CD4-positive, alpha-beta T cell treated with Interleukin-2 at 100 ng/mL for 4 hours (primary cell): ENCODE measurements at regions not wholly inside any gene's neighbourhood (a gene's known extent, or its start where the extent isn't known, plus 50 kb on each side); places are given as distances from the start of the nearest gene placed in this dataset.

ENCODE experiments used
- DNase-seq: peaks from one replicate; pipeline ENCODE4 v3.0.0-alpha.2; 2020; ENCODE audit warnings: low spot score

DNA sequence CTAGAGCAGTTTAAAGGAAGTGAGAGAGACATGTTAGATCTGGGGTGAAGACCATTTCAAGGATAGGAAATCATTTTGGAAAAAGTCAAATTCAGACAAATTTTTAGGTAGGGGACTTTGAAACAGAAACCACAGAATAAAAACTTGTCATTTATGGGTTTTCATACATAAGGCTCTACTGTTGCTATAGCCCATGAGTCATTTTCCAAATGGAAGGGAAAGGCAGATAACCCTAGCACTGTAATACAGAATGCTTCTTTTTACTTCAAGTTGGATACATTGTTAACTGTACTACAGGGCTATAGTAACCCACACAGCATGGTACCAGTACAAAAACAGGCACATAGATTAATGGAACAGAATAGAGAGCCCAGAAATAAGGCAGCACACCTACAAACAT is 455.4 kb downstream of the EBF1 start:
- DNase-seq: no peak

DNA sequence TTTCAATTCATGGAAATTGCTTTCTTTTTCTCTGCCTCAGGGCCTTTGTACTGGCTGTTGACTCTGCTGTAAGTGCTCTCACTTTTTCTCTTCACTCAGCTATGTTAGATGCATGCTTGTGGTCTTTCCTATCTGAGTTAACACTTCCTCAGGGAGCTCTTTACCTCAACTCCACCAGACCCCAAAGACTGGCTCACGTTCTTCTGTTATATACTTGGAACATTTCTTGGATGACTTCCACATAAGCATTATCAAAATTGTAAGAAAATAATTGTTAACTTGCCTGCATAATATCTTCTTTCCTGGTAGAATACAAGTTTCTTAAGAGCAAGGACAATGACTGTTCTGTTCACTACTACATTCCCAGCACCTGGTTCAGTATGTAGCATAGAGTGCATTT is 455.9 kb downstream of the EBF1 start:
- no peak for DNase-seq

DNA sequence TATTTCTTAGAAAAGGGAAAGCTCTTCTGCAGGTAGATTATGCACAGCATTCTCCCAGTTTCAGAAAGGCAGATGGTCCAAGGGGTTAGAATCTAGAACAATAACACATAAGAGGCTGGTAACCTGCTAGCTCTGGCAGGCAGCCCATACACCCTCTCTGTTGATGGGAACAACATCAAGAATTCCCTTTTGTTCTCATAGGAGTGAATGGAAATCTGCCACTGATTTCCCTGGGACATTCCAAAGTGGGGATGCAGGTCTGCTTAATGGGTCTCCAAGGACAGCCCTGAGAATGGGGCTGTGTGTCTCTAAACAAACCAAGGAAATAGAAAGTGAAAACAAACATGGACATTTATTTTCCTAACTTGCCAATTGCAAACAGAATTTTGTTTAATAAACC is 456.8 kb downstream of the EBF1 start:
- no peak for DNase-seq

DNA sequence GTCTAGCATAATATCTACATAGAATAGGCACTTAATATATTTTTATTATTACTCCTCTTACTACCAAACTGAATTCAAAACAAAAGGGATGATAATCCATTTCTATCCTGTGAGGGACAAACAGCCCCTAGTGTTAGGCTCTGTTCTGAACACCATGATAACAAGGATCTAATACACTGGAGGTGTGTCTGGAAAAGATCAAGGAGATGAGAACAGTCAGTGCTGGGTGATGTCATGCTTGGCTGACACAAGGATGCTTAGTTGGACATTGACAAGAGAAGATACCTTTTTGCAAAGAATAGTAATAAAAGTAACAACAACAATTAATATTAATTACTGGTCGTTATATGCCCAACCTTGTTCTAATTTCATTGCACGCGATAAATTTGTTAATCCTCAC is 458.7 kb downstream of the EBF1 start:
- no peak for DNase-seq

DNA sequence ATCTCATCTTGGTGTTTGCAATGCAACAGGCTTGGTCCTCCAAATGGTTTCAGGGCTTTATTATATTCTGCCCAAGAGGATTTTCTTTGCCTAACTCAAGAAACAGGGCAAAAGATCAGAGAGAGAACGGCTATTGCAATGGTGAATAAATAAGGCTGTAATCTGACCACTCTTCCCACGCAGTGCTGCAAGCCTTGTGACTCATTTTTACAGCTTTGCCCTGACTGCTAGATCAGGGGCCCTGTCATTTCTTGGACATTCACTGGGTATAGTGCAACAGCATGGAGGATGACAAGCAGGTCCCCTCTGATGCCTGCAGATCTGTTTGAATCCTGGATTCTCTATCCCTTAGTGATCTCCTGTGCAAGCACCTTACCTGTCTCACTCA is 459.1 kb downstream of the EBF1 start:
- DNase-seq: no peak

DNA sequence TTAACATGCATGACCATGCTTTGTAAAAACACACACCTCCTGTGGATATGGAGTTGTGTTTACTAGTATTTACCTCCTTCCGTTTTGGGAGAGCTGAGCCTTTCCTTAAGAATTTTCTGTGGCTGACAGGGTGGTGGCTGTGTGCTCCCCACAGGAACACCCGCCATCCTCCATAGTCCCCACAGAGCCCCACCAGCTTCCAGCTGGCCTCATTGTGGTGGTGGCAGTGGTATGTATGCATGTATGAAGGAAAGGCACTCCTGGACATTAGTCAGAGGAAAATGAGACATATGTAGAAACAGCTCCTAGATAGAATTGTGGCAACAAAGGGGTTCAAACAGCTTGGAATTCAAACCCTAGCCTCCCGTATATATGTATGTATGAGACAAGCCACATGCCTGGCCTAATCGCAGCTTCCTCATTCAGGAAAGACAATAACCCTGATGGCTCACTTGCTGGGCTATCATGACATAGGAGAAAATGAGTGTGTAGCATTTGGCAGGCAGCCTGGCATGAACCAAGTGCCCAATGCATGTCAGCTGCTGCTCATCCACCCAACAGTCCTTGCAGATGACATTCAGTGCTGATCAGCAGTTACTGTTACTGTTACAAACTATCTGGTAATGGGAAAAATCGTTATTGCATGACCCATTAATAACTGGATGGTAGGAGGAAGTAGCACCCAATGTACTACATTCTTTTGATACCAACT is 459.7 kb downstream of the EBF1 start:
- no peak for DNase-seq

DNA sequence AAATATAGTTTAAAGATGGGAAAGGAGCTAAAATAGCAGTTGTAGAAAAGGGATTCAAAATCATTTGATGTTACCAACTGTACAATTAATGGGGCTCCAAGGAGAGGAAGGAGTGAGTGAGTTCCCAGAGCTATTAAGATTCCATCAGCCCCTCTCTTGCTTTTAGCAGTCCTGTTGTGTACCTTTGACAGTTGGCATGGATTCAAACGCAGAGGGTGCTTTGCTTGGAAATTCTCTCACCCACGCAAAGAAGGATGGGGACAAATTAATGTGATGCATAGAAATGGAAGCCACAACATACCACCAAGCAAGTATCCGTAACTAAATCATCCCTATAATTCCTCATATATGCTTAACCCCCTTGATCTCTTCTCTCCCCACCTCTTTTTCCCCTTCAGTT is 461.3 kb downstream of the EBF1 start:
- no peak for DNase-seq

DNA sequence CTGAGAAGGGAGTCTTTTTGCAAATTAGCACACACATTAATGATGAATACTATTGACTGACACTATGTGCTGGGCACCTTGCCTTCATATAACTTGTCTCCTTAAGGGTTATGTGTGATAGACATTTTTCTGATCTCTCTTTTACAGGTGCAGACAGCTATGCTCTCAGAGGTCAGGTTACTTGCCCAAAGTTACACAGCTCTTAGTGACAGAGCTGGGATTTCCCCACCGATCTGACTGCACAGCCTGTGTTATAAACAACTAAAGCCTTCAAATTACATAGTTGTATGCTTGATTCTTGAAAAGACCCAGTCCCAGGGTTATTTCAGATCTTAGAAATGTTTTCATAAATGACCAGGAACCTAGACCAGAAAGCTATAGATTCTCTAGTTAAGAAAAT is 462.7 kb downstream of the EBF1 start:
- DNase-seq: no peak

DNA sequence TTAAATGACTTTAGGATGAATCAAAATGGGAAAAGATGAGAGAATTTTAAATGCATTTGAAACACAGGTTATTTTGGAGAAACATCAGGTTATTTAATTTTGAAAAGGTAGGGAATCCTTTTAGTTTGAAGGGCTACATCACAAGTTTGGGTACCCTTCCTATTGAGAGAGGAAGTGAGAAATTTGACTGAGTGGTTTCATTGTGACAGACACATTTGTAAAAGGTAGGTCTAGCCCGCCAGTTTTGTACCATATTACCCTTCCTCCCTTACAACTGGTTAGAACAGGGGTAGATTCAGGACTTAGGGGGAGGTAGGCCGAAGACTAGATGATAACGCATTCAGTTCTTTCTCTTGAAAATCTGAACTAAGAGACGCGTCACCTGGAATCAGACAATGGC is 464.2 kb downstream of the EBF1 start:
- DNase-seq: no peak

DNA sequence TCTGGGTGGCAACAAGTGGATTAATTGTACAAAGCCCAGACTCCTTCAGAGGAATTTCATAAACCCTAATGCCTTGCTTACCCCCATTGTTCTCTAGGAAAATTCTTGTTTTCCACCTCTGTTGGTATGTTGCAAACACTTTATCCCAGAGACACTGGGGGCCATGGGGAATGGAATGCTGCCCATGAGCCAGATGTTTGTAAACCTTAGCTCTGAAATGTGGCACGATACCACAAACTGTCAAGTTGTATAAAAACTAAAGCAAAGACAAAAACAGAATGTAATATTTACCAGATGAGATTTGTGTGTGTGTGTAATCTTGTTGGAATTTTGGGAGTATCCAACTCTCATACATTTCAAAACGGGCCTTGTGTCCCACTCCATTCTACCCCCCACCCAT is 465.0 kb downstream of the EBF1 start:
- no peak for DNase-seq

DNA sequence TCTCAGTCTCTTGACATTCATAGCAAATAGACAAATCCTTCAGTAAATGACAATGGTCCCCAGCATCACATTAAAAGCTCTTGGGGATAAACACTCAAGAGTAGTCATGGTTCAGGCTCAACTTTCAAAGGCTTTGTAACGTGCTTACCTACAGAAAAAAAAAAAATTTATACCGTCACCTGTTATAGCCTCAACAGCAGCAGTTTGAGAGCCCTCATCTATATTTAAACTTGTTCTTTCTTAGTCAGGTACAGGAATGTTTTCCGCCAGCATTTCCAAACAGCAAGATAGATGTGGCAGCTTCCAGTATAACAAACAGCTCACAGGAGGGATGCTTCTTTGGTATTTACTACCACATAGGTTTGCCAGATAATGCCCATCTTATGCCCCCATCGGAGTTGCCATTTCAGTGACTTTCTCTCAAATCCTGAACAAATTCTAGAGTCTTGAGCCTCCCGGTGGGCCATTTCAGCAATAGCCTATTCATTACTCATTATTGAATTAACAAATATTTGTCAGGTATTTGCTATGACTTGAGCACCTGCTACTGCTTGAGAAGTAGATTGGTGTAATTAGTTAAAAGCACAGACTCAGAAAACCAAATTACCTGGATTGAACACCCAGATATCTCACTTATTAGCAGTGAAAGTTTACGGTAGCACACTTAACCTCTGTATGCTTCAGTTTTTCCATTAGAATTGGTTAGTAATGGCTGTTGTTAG is 470.0 kb downstream of the EBF1 start:
- no peak for DNase-seq

DNA sequence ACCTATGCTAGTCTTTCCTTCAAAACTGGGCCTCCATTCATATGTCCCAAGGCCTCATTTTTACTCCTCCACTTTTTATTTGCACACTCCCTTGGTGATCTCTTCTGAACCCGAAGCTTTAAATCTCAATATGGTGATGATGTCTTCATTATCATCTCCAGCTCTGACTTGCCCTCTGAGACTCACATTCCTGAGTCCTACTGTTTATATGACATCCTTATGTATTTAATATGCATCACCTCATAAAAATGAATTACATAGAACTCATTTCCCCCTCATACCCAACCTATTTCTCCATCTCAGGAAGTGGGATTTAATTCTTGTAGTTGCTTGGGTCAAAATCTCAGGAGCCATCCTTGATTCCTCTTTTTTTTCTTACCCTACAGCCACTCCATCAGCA is 473.0 kb downstream of the EBF1 start:
- no peak for DNase-seq

DNA sequence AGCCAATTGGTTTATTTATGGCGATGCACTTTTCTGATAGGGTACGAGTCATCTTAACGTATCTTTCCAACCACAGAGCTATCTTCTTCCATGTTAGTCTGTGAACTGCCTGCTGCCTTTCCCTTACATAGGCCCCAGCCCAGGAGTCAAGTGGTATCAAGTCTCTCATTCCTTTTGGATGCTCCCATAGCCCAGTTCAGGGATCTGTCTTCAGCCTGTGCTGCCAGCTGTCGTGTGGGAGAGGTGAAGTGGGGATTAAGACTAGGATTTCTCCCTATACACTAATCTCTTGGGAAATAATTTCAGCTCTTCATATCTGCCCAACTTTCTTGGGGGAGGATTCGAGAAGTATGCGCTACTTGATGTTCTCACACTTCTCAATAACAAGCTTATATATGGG is 475.7 kb downstream of the EBF1 start:
- DNase-seq: no peak

DNA sequence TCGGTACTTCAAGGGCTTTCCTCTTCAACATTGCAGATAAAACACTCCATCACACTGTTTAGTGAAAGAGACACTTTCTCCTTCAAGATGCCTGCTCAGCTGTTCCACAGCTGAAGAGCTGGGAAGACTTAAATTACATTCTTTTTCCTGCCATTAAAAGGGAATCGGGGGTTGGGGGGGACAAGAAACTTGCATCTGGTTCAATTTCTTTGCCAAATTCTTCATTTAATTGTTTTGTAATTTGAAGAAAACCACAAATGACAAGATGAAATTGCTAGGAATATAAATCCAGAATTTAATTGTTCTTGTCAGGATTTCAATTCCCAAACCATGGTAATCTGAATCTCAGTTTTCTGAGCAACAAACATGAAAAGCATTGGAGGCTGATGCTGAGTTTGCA is 478.3 kb downstream of the EBF1 start:
- DNase-seq: no peak

DNA sequence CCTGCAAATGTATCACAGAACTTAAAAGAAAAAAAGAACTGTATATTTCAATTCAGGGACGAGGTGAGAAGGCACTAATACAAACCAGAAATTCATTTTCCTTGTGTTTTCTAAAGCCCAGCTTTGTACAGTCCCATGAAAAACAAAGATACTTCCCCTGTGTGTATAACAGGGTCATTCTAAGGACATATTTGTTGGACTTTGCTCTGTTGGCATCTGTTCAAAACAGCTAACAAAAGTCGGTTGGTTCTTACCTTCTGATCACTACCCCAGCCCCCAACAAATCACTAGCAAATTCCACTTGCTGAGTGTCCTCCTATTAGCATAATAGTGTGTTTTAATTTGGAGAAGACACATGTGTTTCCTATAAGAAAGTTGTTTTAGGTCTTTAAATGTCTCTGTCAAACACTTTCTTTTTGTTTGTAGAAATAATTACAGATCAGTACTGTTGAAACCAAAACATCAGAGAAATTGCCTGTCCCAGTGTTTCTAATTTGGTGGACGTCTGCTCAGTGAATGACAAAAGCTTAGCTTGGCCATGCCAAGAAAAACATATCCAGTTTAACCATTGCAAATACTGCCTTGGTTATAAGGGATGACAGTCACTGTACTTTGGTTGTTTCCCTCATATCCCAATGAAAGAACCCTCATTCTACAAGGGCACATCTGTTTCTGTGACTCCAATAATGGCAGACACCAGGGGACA is 480.5 kb downstream of the EBF1 start:
- DNase-seq: no peak

DNA sequence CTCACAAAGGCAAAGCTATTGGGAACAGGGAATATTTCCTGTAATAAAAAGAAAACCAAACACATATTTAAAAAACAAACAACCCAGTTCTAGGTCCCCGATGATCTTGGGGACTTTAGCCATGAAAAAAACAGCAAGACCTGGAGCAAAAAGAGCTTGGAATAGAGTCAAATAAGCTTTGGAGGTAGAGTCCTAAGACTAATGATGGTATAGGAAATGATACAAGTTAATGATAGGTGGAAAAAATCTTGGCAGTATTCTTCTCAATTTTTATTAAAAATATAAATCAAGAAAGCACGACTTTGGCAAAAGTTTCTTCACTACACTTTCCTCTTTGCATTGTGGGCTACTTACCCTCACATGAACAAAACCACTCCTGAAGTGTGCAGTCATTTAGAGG is 481.5 kb downstream of the EBF1 start:
- DNase-seq: no peak

DNA sequence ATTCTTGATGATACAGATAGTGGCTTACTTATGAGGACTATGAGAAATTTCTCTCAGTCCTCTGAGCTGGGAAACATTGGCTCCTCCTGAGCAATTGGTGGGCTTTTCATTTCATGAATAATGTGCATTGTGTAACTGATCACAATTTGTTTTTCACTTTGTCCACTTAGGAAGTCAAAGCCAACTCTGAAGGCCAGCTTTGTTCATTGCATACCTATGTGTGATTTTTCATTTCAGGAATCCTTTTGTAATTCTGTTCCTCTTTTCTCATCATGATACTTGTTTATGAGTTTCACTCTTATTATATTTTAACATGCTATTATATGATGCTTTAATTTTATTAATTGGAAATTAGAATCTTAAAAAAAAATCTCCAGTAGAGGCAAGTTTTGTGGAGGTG is 483.0 kb downstream of the EBF1 start:
- DNase-seq: no peak

DNA sequence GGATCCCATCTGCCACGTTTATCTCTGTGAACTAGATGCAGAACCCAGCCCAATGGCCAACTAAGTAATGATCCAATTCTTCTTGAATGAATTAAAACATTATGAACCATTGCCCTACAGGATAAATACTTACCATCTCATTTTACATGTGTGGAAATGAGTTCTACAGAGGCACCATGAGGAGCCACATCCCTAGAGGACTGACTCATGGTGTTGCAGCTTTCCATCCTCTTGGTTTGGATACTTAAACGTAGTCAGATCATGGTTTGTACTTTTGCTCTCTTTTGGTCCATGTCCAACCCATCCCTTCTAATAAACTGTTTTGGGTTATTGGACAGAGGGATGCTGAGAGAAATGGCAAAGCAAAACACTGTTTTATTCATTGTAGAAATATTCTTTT is 484.8 kb downstream of the EBF1 start:
- no peak for DNase-seq

DNA sequence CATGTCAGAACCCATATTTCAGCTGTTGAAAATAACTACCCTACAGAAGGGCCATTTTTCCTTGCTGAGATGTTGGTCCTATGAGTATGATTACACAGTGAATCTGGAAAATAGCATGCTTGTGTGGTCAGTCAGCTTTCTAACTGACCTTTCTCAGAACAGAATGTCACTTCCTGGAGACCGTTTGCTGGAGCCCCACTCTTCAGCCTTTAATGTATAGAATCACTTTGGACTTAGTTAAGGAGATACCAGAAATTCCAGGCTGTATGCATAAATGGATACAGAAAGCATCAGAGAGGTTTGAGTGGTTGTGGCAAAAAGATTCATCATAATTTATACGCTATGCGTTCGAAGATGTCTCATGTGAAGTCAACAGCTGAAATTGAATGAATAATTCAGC is 488.1 kb downstream of the EBF1 start:
- no peak for DNase-seq

DNA sequence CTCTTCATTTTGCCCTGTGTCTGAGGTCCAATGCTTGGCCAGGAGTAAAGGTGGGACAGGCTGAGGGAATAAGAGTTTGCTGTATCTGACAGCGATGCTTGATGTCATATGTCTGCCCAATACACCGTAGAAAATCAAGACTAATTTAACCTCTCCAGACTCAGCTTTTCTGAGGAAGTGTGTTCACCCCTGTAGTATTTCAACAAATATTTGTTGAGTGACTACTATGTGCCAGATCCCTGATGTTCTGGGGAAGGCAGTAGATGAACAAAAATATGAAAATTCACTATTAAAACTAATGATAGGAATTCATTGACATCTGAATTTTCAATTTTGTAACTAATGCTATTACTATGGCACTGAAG is 489.7 kb downstream of the EBF1 start:
- DNase-seq: no peak

DNA sequence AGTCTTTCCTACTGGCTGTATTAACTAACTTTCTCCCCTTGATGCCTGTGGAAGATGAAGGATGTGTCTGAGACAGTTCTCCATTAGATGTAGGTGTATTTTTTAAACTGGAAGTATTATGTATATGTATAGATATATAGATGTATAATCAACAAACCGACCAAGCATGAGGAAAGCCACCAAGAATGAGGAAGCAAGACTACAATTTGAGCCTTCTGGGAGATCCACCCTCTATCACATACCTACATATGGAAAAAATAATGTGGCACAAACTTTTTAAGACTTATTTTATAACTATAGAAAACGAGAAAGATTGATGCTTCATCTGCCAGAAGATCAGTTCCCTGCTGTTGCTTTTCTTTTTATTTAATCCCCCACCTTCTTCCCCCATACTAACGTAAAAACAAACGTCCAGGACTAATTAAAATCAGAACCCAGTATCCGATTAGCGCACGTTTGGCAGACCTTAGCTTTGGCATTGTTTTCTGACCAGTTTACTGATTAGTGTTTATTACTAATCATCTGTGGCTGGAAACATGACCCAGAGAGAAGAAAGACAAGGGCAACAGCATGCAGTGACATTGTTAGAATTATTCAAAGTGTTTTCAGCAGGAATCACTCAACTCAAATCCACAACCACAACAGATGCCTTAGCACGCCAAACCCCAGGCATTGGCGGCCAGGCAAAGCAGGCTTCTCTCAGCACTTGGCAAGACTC is 490.2 kb downstream of the EBF1 start:
- DNase-seq: no peak

DNA sequence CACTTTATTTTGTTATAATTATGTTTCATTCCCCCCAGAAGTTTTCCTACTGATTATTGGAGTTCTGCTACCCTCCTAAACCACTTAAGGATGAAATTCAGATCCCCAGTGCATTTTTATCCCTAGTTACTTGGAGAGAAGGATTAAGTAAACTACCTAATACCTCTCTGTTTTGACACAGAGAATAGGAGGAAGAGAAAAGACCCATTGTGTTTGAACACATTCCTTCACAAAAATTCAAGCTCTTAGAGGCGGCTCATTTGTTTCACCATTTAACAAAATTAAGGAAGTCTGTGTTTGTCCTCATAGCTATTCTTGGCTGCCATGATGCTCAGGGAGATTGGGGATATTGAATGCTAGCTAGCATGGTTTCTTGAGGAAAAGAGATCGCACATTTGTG is 492.6 kb downstream of the EBF1 start:
- DNase-seq: no peak

DNA sequence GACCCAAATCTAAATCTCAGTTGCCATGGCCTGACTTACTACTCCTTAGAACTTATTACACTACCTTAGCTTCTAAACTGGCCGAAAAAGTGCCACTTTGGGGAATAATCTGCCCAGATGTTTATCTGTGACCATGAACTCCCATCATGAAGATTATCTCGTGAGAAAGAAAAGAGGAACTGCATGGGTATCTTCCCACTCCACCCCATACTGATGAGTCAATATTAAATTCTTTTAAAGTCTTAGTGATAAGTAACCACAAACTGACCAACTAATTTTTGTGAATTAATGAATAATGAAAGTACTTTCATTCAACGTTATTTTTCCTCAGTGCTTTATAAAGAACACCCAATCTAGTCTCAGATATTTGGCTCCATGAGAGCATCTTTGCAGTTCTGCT is 493.5 kb downstream of the EBF1 start:
- DNase-seq: no peak
